HG03457 (cell line): ENCODE measurements at regions not wholly inside any gene's neighbourhood (a gene's known extent, or its start where the extent isn't known, plus 50 kb on each side); places are given as distances from the start of the nearest gene placed in this dataset.
"Not testable (repeated sequence)": the region's sequence is repeated elsewhere in the genome, so short reads cannot be mapped to it uniquely, and the experiment has no call there.

Experiments used
- ATAC-seq: cut with Tn5 transposase; IDR thresholded peaks from one replicate; pipeline ENCODE4 v1.9.1; 2021; ENCODE audit warnings: moderate number of reproducible peaks; ENCODE audit not compliant: unreplicated experiment

DNA sequence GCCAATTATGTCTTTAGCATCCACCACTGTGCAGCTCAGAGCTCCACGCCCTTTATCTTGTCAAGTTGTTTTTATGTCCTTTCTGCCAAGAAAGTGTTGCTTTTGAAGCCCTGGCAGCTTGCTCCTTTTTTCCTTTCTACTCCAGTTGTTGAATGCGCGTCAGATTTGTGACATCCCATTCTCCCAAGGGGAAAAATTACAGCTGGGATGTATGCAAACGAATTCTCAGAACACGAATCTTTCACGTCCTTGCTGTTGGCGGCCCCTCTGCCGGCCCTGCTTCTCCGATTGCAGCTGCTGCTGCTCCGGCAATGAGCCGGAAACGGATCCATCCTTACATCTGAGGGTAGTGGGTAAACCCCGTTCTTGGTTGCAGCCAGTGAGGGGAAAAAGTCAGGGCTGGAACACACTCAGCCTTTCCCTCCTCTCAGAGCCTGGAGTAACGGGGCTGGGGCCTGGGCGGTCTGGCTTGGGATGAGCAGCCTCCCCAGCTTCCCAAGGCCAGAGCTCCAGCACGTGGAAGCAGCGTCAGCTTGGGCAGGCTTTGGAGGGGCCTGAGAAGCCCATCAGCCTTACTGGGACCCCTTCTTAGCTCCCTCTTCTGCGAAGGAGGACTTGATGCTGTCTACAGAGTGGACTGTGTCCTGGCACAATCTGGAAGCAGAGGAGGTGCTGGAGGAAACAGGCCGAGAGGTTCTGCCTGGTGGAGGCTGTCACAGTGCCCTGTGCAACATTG lies 79.0 kb upstream of the CHST15 start:
- no peak for ATAC-seq

- no peak for ATAC-seq
Observed at GRCh38 chr10:124171561-124171960, 78.2 kb upstream of the CHST15 start.

- ATAC-seq: no peak
Observed at GRCh38 chr10:124170631-124171030, 77.2 kb upstream of the CHST15 start.

- ATAC-seq: no peak
Observed at GRCh38 chr10:124168991-124169802, 75.8 kb upstream of the CHST15 start.

DNA sequence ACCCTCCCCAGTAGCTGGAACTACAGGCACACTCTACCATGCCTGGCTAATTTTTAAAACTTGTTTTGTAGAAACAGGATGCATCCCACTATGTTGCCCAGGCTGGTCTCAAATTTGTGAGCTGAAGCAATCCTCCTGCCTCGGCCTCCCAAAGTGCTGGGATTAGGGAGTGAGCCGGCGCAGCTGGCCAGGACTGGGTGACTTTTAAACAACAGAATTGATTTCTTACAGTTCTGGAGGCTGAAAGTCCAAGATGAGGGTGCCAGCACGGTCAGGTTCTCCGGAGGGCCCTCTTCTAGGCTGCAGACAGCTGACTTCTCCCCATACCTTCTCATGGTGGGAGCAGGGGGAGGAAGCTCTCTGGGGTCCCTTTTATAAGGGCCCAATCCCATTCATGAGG lies 75.2 kb upstream of the CHST15 start:
- ATAC-seq: no peak

GRCh38 chr10:124167925-124168324 lies 74.5 kb upstream of the CHST15 start:
- not testable (repeated sequence) for ATAC-seq

DNA sequence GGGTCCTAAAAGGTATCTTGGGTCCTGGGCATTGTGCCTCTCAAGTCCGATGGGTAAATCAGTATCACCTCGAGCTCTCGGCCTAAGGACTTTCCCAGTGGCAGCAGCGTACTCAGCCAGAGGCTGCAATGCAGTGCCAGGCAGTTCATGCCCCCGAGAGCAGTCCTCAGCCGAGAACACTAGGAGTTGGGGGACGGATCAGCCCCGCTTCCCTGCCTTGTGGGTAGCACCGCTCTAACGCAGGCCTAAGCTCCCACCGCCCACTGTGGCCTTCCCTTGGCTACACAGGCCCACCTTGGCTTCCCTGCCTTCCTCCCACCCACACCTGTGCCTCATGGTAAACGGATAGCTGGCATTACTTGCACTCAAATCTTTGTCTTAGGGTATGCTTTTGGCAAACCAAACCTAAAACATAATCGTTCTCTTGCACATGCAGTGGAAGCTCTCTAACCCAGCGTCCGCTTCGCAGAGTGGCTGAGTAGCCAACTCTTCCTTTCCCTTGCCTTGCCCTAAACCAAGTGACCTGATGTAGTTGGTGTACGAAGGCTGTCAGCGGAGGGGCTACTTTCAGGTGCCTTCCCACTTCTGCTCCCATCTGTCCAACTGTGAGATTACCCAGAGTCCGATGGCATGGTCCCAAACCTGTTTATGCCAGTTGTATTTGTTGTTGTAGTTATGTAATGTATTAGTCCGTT lies 73.2 kb upstream of the CHST15 start:
- ATAC-seq: no peak

- ATAC-seq: no peak
Observed at GRCh38 chr10:124165827-124166226, 72.4 kb upstream of the CHST15 start.

GRCh38 chr10:124165311-124165710 lies 71.9 kb upstream of the CHST15 start:
- no peak for ATAC-seq

DNA sequence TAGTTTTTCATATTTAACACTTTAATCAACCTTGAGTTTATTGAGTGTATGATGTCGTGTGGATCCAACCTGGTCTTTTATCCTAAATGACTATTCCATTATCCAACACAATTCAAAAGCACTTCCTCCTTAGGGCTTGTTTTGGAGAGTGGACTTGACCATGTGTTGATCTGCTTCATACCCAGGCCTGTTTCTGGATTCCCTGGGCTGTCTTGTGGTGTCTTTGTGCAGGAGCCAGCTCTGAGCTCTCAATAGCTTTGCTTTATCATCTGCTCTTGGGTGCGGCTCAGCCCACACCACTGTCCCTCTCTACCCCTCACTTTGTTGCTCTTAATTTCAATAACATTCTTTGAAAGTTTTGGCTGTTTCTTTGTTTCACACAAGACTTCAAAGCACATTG lies 70.9 kb upstream of the CHST15 start:
- no peak for ATAC-seq

- no peak for ATAC-seq
Observed at GRCh38 chr10:124162774-124163354, 69.5 kb upstream of the CHST15 start.

GRCh38 chr10:124162136-124162535 lies 68.7 kb upstream of the CHST15 start:
- ATAC-seq: no peak

DNA sequence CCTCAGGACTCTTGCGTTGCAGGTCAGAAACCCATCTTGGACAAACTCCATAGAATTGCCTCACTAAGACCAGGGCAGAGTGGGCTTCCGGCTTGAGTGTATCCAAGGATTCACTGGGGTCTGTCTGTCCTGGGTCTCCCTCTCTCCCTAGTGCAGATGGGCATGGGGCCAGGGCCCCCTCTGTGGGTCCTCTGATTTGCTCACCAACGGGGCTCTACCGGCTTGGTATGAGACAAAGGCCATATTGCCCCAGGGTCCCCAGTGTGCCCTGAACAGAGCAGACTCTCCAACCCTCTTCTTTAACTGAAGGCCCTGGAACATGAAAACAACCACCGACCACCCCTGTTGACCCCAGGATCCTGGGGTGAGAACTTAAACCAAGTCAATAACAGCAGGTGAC lies 68.2 kb upstream of the CHST15 start:
- ATAC-seq: no peak

- no peak for ATAC-seq
Observed at GRCh38 chr10:124160943-124161582, 67.7 kb upstream of the CHST15 start.

- no peak for ATAC-seq
Observed at GRCh38 chr10:124160176-124160575, 66.8 kb upstream of the CHST15 start.

DNA sequence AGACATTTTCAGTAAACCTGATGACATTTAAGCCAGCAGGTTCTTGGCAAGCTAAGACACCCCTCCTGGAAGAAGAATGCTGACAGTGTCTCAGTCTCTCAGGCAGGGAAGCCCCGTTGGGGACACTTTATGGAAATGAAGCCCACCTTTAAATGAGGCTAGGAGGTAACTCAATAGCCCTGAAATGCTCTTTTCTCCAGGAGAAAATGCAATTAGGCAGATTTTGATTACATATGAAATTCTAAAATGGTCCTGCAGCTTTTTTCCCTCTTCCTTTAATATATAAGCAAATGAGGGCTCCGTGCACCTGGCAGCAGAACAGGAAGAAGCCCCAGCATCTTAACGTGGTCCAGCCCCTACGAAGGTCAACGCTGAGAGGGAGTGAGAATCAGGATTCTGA lies 65.8 kb upstream of the CHST15 start:
- ATAC-seq: no peak

DNA sequence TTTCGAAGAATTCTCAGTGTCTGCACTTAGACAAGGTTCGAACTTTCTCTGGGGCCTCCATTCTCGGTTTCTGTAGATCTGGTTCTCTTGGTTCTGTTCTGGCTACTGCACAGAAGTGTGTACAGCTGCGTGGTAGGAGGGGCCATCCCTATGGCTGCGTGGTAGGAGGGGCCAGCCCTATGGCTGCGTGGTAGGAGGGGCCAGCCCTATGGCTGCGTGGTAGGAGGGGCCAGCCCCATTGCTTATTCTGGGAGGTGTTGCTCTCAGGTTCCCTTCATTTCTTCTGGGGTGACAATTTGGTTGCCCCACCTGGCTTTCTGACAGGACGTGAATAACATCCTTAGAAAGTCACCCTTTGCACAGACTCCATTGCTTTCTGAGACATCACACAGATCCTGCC lies 65.2 kb upstream of the CHST15 start:
- no peak for ATAC-seq

GRCh38 chr10:124157271-124157681 lies 63.9 kb upstream of the CHST15 start:
- ATAC-seq: no peak

DNA sequence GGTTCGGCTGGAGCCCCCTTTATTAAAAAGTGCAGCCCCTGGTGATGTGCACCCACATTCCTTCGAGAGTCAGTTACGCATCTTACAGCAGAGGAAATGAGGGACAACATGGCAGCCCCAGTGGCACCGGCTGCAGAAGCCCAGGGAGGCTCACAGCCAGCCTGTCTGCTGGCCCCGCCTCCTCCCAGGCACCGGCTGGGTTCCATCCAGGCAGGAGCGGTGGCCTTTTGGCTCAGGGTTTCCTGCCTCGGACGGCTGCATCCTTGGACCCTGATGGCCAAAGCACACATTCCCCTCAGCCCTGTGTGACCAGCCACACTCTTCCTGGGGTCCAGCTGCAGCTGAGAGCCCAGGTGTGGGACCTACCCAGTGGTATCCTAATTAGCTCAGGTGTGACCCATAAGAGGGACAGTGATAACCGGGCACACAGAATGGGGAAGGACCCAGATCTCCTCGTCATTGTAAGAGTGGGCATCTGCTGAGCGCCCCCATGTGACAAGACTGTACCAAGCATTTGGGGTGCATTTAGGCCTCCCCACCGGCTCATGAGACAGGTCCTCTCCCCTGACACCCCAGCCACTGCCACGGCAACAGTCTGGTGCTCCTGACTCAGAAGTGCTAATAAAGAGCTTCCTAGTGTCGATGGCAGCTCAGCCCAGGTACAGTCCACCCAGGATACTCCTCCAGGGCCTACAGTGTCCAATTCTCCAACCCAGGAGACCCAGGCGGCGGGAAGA lies 63.3 kb upstream of the CHST15 start:
- no peak for ATAC-seq

GRCh38 chr10:124155781-124156435 lies 62.5 kb upstream of the CHST15 start:
- no peak for ATAC-seq
